ENCODE measurements at regions not wholly inside any gene's neighbourhood (a gene's known extent, or its start where the extent isn't known, plus 50 kb on each side); places are given as distances from the start of the nearest gene placed in this dataset.
A peak's percentile ranks its signal among the peaks of the same experiment; 100 is the strongest.

DNA sequence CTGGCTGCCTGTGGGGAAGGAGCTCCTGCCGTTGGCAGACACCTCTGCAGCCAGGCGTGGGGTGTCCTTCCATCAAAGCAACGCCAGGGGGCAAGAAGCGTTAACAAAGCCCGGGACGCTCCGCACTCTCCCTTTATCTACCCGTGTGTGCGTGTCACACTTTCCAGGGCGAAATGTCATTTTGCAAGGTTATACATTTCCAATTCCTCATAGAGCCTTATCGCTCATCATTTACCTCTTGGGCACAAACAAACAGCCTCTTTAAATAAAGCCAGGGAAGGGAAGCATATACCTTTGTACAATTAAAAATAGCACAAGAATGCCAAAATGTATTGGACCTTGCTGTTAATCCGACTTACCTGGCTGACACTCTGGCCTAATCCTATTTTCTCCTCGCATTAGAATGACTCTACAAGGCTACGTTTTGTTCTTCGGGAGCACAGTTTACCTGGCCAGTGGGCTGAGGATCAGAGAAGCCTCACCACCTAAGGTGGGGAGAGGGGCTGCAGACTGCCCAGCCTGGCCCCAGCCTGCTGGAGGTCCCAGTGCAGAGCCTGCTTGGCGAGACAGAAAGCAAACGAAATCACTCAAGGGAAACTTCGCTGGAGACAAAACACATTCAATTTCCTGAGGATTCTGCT is 77.6 kb upstream of the EN2 start (continued):
- no peak for TF ChIP-seq ATF2 (IDR thresholded peaks at IDR 0.05; ENCODE audit: low read length)
- TF ChIP-seq RAD21 (IDR thresholded peaks at IDR 0.05 in 1 of 2, conservative IDR thresholded peaks at IDR 0.05 in 1 of 2; ENCODE audit: low read depth in 2 of 2, low read length in 2 of 2) = peak; percentile 69 to 71
